ENCODE measurements at regions not wholly inside any gene's neighbourhood (a gene's known extent, or its start where the extent isn't known, plus 50 kb on each side); places are given as distances from the start of the nearest gene placed in this dataset.

DNA sequence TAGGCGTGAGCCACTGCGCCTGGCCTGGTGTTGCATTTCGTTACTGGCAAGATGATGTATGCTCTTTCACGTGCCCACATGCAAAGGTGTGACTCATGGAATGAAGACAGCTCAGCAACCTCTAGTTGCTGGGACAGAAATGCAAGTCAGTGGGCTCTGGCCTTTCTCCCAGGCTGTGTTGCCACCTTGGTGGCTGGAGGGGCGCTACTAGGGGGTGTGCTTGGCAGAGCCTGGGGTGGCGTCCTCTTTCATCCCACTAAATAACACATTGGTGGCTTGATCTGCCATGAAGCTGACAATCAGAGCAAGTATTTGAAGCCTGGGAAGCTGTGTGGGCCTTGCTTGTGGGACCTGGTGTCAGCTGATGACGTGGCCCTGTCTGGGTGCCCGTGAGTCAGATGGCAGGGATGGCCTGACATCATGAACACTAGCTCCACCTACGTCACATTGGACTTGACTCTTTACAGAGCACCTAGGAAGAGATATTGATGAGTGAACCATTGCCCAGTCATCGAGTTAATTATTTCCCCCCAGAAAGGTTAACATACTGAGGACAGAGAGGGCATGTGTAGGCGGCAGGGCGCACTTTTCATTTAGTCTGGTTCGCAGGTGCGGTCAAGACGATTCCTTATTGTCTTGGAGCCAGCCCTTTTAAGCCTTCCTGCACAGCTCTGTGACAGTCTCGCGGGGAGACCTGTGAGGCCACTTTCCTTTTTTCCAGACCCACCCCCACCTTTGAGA is 154.2 kb downstream of the TM9SF2 start:
- DNase-seq, result no peak
- no peaks in the 10 kb centered on the region for H3K27me3 ChIP-seq (ENCODE audit: control insufficient read depth, insufficient read depth, low read length)
- H3K36me3 ChIP-seq (replicated peaks; ENCODE audit: control insufficient read depth, insufficient read depth, low read length), result no peaks in the 10 kb centered on the region
- H3K4me3 ChIP-seq (ENCODE audit: insufficient read depth, low read depth, low read length), result no peak overlapping the region

DNA sequence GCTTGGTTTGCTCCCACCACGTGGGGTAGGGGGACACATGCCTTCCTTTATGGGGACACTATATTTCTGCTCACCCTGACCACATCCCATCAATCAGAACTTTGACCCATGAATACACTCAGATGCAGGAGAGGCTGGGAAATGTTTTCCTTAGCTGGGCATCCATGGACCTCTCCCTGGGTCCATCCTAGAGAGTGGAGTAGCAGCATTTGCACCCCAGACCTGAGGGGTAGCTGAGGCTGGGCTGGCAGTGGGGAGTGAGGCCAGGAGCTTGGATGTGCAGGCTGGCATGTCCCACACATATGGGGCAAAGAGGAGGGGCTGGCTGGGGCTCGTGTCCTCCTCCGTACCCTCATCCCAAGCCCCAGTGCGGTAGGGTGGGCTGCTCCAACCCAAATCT is 152.8 kb downstream of the TM9SF2 start:
- H3K36me3 ChIP-seq (replicated peaks; ENCODE audit: control insufficient read depth, insufficient read depth, low read length), result no peaks in the 10 kb centered on the region
- H3K4me3 ChIP-seq (ENCODE audit: insufficient read depth, low read depth, low read length), result no peak overlapping the region
- H3K27me3 ChIP-seq (ENCODE audit: control insufficient read depth, insufficient read depth, low read length), result no peaks in the 10 kb centered on the region
- DNase-seq, result no peak

DNA sequence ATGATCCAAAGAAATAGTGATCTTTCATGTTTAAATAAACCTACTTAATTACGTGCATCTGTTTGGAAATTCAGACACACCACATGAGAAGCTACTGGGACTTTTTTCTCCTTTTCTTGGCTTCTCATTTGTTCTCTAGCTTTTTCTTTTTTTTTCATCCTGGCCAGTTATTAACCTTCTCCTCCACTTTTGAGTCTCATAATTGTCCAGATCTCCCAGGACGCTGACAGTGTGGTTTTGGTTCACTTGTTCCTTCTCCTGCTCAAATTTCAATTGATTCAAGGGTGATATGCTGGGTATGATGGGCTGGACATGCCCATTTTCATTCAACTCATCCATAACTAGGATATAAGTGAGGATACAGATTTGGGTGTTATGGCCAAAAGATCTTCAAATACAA is 152.3 kb downstream of the TM9SF2 start:
- Histone ChIP-seq H3K36me3 (replicated peaks; ENCODE audit: control insufficient read depth, insufficient read depth, low read length) (no peaks in the 10 kb centered on the region), H3K4me3 (ENCODE audit: insufficient read depth, low read depth, low read length) (no peak overlapping the region), H3K27me3 (ENCODE audit: control insufficient read depth, insufficient read depth, low read length) (no peaks in the 10 kb centered on the region)
- no peak for DNase-seq

DNA sequence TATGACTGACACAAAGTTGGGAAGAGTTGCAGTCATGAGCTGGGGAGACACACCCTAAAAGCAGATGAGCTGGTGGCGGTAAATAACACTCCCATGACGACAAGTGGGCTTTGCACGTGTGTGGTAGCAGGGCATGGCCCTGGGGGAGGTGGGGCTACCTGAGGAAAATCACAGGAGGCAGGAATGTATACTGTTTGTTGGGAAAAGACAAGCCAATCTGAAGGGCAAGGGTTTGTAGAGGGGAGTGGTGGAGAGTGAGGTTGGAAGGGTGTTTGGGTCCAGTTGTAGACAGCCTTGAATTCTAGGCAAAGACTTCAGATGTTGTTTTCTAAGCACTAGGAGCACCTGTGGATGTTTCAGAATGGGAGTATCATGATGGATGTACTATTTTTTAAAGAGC is 151.6 kb downstream of the TM9SF2 start:
- Histone ChIP-seq H3K27me3 (ENCODE audit: control insufficient read depth, insufficient read depth, low read length) (no peaks in the 10 kb centered on the region), H3K36me3 (replicated peaks; ENCODE audit: control insufficient read depth, insufficient read depth, low read length) (no peaks in the 10 kb centered on the region), H3K4me3 (ENCODE audit: insufficient read depth, low read depth, low read length) (no peak overlapping the region)
- no peak for DNase-seq

DNA sequence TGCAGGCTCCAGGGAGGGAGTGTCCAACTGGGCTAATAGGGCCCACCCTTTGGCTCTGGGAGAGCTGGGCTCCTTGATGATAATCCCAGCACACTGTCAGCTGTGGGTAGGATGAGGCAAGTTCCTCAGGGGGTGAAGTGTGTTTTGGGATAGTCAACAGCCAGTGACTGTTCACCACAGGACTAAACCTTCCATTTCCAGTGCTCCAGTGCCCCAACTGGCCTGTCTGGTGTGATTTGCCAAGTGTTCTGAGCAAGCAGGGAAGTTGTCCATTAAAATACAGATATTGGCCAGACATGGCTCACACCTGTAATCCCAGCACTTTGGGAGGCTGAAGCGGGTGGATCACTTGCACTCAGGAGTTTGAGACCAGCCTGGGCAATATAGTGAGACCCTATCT is 150.9 kb downstream of the TM9SF2 start:
- DNase-seq, result no peak
- Histone ChIP-seq H3K27me3 (ENCODE audit: control insufficient read depth, insufficient read depth, low read length) (no peaks in the 10 kb centered on the region), H3K36me3 (replicated peaks; ENCODE audit: control insufficient read depth, insufficient read depth, low read length) (no peaks in the 10 kb centered on the region), H3K4me3 (ENCODE audit: insufficient read depth, low read depth, low read length) (no peak overlapping the region)

DNA sequence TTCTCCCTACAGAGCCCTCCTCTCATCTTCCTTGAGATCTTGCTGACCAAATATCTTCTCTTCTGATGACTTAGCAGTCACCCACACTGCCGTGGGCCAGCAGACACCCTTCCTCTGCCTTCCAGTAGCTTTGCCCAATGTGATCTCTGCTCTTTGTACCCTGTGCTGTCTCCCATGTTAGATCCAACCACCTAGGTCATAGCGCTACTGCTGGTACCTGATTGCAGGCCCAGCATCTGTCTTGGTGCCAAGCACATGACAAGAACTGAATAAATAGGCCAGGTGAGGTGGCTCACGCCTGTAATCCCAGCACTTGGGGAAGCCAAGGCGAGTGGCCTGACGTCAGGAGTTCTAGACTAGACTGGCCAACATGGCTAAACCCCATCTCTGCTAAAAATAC is 149.7 kb downstream of the TM9SF2 start:
- H3K4me3 ChIP-seq (ENCODE audit: insufficient read depth, low read depth, low read length), result no peak overlapping the region
- H3K27me3 ChIP-seq (ENCODE audit: control insufficient read depth, insufficient read depth, low read length), result no peaks in the 10 kb centered on the region
- no peak for DNase-seq
- no peaks in the 10 kb centered on the region for H3K36me3 ChIP-seq (replicated peaks; ENCODE audit: control insufficient read depth, insufficient read depth, low read length)

DNA sequence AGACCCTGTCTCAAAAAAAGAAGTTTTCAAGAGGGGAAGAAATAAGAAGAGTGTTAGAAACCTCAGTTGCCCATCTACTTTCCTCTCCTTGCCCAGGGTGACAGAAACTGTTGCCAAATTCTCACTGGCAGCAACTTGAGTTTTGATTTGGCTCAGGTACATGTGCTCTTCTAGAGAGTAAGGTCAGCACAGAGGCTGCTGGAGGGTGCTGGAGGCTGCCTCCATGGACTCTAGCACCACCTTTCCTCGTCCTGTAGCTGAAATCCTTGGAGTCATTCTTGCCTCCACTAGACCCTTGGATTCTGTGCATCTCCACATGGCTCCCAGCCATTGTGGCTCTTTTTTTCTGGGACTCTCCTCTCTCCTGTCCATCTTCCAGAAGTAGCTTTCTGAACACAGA is 149.1 kb downstream of the TM9SF2 start:
- H3K36me3 ChIP-seq (replicated peaks; ENCODE audit: control insufficient read depth, insufficient read depth, low read length), result no peaks in the 10 kb centered on the region
- H3K4me3 ChIP-seq (ENCODE audit: insufficient read depth, low read depth, low read length), result no peak overlapping the region
- no peak for DNase-seq
- H3K27me3 ChIP-seq (ENCODE audit: control insufficient read depth, insufficient read depth, low read length), result no peaks in the 10 kb centered on the region

DNA sequence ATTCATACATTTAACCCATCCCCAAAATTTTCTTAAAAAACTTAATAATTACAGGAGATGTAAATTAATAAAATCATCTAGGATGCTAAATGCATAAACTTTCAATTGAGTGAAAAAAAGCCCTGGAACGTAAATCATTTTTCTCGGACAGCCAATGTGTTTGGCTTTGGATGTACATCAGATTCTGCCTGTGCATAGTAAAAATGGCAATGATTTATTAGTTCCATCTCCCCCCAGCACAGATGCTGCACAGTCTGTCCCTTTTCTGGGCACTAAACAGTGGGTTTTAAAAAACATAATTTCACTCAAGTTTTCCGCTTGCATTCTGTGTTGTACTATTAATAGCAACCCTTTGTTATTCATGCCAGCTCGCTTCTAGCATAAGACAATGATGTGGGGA is 147.7 kb downstream of the TM9SF2 start:
- DNase-seq, result no peak
- H3K4me3 ChIP-seq (ENCODE audit: insufficient read depth, low read depth, low read length), result no peak overlapping the region
- no peaks in the 10 kb centered on the region for H3K27me3 ChIP-seq (ENCODE audit: control insufficient read depth, insufficient read depth, low read length)
- H3K36me3 ChIP-seq (replicated peaks; ENCODE audit: control insufficient read depth, insufficient read depth, low read length), result no peaks in the 10 kb centered on the region

DNA sequence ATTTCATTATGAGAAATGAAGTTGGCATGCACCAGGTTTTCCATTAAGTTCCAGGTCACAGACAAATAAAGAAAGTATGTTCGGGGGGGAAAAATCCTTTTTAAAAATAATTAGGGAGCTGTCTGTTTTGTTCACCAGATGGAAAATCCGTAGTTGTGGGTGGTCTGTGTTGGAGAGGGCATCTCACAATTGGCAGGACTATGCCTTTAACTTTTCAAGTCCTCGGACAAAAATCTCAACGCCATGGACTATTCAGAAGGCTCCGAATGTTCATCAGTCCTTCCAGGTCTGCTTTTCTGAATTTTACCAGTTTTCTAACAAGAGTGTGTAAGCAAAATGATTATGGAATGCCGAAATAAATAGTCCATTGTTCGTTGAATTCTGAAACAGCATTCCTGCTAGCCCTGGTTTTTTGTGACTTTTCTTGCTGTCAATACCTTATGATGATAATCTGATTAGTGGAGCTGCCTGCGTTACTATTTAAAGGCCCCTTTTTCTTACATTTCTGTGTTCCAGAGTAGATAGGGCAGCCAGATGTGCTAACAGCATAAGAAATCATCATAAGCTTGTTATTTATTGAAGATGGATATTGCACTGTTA is 146.9 kb downstream of the TM9SF2 start:
- Histone ChIP-seq H3K4me3 (ENCODE audit: insufficient read depth, low read depth, low read length) (no peak overlapping the region), H3K27me3 (ENCODE audit: control insufficient read depth, insufficient read depth, low read length) (no peaks in the 10 kb centered on the region), H3K36me3 (replicated peaks; ENCODE audit: control insufficient read depth, insufficient read depth, low read length) (no peaks in the 10 kb centered on the region)
- DNase-seq, result no peak

DNA sequence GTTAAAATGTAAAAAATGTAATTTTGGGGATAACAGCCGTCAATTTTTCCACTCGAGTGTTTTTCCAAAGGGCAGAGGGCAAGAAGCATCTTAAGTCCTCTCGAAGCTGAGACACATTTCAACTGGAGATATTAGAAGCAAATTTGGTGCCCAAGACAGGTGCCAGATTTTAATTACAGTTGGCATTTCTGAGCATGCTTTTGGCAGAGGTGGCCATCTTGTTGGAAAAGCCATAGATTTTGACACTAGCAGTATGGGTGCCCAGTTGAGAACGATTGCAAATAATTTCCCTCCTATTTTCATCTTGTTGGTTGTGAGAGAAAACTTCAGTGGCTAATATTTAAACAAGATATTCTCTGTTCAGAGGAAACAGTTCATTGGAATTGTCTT is 146.3 kb downstream of the TM9SF2 start:
- no peaks in the 10 kb centered on the region for H3K27me3 ChIP-seq (ENCODE audit: control insufficient read depth, insufficient read depth, low read length)
- H3K4me3 ChIP-seq (ENCODE audit: insufficient read depth, low read depth, low read length), result no peak overlapping the region
- DNase-seq, result no peak
- H3K36me3 ChIP-seq (replicated peaks; ENCODE audit: control insufficient read depth, insufficient read depth, low read length), result no peaks in the 10 kb centered on the region

DNA sequence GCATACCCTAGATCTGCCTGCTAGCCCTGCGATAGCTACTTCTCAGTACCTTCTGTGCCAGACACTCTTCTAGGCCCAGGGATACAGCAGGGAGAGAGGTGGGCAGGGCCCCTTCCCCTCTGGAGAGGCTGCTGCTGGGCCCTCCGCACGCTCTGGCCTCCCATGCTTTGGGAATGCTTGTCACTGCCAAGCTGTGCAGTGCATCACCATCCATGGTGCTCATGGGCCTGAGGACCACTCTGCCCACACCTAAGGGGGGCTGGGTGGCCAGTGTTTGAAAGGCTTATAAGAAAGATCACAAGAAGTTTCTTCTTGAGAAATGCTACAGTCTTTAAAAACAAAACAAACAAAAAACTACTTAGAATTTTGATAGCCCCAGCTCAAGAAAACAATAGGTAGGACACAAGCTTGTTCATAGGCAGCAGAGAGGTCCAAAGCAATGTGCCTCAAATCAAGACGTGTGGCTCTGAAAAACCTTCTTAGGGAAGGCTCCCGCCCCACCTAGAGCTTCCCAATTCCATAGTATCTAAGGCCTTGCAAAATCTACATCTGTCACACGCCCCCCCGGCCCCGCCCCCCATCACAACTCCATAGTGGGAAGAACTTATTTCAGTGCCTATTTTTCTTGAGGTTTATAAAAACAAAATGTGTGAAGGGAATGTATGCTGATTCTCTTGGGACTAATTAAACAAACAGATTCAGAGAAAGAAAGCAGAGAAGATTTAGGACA is 145.8 kb downstream of the TM9SF2 start:
- H3K27me3 ChIP-seq (ENCODE audit: control insufficient read depth, insufficient read depth, low read length), result no peaks in the 10 kb centered on the region
- DNase-seq, result no peak
- H3K4me3 ChIP-seq (ENCODE audit: insufficient read depth, low read depth, low read length), result no peak overlapping the region

DNA sequence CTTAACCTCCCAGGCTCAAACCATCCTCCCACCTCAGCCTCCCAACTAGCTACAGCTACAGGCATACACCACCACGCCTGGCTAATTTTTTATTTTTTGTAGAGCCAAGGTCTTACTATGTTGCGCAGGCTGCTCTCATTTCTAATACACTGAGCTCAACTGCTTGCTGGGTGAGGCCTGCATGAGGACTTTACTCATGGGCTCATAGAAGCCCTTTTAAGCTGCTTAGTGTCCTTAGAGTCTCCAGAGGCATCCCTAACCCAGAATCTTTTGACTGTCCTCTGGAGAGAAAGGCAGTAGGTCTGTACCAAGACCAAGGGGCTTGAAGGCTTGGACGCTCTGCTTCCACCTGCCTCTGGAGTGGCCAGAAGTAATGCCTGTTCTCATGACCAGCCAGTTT is 141.6 kb downstream of the TM9SF2 start:
- Histone ChIP-seq H3K27me3 (ENCODE audit: control insufficient read depth, insufficient read depth, low read length) (no peaks in the 10 kb centered on the region), H3K4me3 (ENCODE audit: insufficient read depth, low read depth, low read length) (no peak overlapping the region), H3K36me3 (replicated peaks; ENCODE audit: control insufficient read depth, insufficient read depth, low read length) (no peaks in the 10 kb centered on the region)
- no peak for DNase-seq

More for the DNA sequence above, 145.8 kb downstream of the TM9SF2 start:
- no peaks in the 10 kb centered on the region for H3K36me3 ChIP-seq (replicated peaks; ENCODE audit: control insufficient read depth, insufficient read depth, low read length)

DNA sequence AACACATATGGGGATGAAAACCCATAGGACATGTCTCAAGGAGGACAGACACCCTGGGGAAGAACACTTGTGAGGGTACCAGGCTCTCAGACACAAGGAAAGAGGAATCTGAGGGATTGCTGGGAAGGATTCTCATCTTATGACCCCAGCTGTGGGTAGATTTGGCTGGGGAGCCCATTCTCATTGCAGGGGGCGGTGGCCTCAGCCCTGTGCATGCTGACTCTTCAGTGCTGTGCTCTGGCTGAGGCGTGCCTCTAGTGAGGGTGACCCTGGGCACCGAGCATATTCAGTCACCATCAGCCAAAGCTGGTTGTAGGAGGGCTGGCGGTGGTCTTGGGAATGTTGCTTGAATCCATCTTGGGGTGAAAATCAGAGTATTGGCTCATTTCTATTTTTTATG is 140.7 kb downstream of the TM9SF2 start:
- H3K36me3 ChIP-seq (replicated peaks; ENCODE audit: control insufficient read depth, insufficient read depth, low read length), result no peaks in the 10 kb centered on the region
- no peaks in the 10 kb centered on the region for H3K27me3 ChIP-seq (ENCODE audit: control insufficient read depth, insufficient read depth, low read length)
- H3K4me3 ChIP-seq (ENCODE audit: insufficient read depth, low read depth, low read length), result no peak overlapping the region
- DNase-seq, result no peak

DNA sequence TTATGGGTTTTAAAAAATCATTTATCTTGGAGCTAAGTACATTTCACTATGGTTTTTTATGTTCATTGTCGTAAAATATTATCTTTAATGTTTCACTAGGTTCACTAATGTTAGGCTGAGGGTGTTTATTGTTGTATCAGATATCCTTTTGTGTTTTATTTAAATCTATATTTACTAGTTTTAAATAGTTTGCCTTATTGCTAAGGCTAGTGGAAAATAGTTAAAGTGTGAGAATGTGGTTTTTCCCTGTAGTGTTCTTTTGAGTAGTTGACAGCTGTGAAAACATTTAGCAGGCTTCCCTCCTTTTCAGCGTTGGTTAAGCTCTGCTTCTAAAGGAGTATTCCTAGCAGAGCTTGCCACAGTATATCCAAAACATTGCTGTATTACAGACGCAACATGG is 139.0 kb downstream of the TM9SF2 start:
- no peak for DNase-seq
- Histone ChIP-seq H3K27me3 (ENCODE audit: control insufficient read depth, insufficient read depth, low read length) (no peaks in the 10 kb centered on the region), H3K4me3 (ENCODE audit: insufficient read depth, low read depth, low read length) (no peak overlapping the region), H3K36me3 (replicated peaks; ENCODE audit: control insufficient read depth, insufficient read depth, low read length) (no peaks in the 10 kb centered on the region)

DNA sequence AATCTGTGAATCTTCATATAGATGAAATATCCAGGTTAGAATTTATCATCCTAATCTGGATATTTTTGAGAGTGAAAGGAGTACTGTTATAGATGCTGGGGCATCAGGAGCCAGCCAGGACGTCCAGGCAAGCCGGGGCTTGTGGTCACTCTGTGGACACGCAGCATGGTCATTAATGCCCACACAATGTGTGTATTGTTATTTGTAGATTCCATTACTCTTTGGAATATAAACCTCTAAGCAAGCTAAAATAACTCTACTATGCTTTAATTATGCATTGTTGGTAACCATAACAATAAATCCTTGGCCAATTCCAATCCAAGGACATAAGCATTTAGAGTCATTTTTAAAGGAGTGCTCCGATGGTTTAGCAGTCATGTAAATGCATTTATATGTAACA is 137.9 kb downstream of the TM9SF2 start:
- Histone ChIP-seq H3K4me3 (ENCODE audit: insufficient read depth, low read depth, low read length) (no peak overlapping the region), H3K36me3 (replicated peaks; ENCODE audit: control insufficient read depth, insufficient read depth, low read length) (no peaks in the 10 kb centered on the region), H3K27me3 (ENCODE audit: control insufficient read depth, insufficient read depth, low read length) (no peaks in the 10 kb centered on the region)
- DNase-seq, result no peak
